PFSK-1 (cell line): ENCODE measurements at regions not wholly inside any gene's neighbourhood (a gene's known extent, or its start where the extent isn't known, plus 50 kb on each side); places are given as distances from the start of the nearest gene placed in this dataset.

Experiments
- FOXP2 ChIP-seq: optimal IDR thresholded peaks from 2 replicates; pipeline ENCODE3; 2011; ENCODE audit warnings: borderline replicate concordance, control low read depth, inconsistent platforms; ENCODE audit not compliant: insufficient read depth; ENCODE audit errors: extremely low read length, extremely low read depth
- POLR2AphosphoS5 ChIP-seq: IDR thresholded peaks from 2 replicates; pipeline ENCODE4 v1.6.1; 2012; ENCODE audit warnings: low read depth, mild to moderate bottlenecking, control low read depth, low read length, moderate library complexity
- REST ChIP-seq, 2 experiments: IDR thresholded peaks; 2 replicates each; pipeline versions ENCODE4 v1.6.1 to v1.8.0; 2011 to 2012; ENCODE audit warnings: low read depth in 2 of 2, low read length in 2 of 2, control low read depth in 1 of 2, inconsistent platforms in 1 of 2, mild to moderate bottlenecking in 1 of 2, moderate library complexity in 1 of 2; ENCODE audit not compliant: insufficient read depth in 1 of 2
- SIN3A ChIP-seq: IDR thresholded peaks from 2 replicates; pipeline ENCODE4 v1.6.1; 2012; ENCODE audit warnings: mild to moderate bottlenecking, low read length, moderate library complexity, borderline replicate concordance; ENCODE audit not compliant: insufficient read depth
- TAF1 ChIP-seq: IDR thresholded peaks from 2 replicates; pipeline ENCODE4 v1.6.1; 2012; ENCODE audit warnings: low read length, control low read depth, borderline replicate concordance; ENCODE audit not compliant: insufficient read depth

- TF ChIP-seq TAF1 (no peak), REST (IDR thresholded peaks at IDR 0.05; ENCODE audit: insufficient read depth in 1 of 2, low read depth in 2 of 2, low read length in 2 of 2) (no peak), SIN3A (no peak), POLR2AphosphoS5 (no peak)
Measured at GRCh38 chr4:177558995-177559394, 116.8 kb upstream of the AGA start.

GRCh38 chr4:177562163-177562562 lies 119.9 kb upstream of the AGA start:
- TF ChIP-seq FOXP2 (no peak), TAF1 (no peak), POLR2AphosphoS5 (no peak)

GRCh38 chr4:177562859-177563258 lies 120.6 kb upstream of the AGA start:
- TF ChIP-seq FOXP2, result no peak
- TF ChIP-seq SIN3A, result no peak
- no peak for TF ChIP-seq REST (IDR thresholded peaks at IDR 0.05; ENCODE audit: insufficient read depth in 1 of 2, low read depth in 2 of 2, low read length in 2 of 2)
- no peak for TF ChIP-seq TAF1
- TF ChIP-seq POLR2AphosphoS5, result no peak

GRCh38 chr4:177566691-177567090 lies 124.5 kb upstream of the AGA start:
- TF ChIP-seq SIN3A (no peak), POLR2AphosphoS5 (no peak), FOXP2 (no peak)

- no peak for TF ChIP-seq REST (IDR thresholded peaks at IDR 0.05; ENCODE audit: insufficient read depth in 1 of 2, low read depth in 2 of 2, low read length in 2 of 2)
- TF ChIP-seq FOXP2, result no peak
- no peak for TF ChIP-seq SIN3A
- no peak for TF ChIP-seq POLR2AphosphoS5
Measured at GRCh38 chr4:177568931-177569330, 126.7 kb upstream of the AGA start.

- no peak for TF ChIP-seq SIN3A
- no peak for TF ChIP-seq FOXP2
- no peak for TF ChIP-seq POLR2AphosphoS5
- no peak for TF ChIP-seq REST (IDR thresholded peaks at IDR 0.05; ENCODE audit: insufficient read depth in 1 of 2, low read depth in 2 of 2, low read length in 2 of 2)
- TF ChIP-seq TAF1, result no peak
Measured at GRCh38 chr4:177569434-177569833, 127.2 kb upstream of the AGA start.
